ENCODE measurements at regions not wholly inside any gene's neighbourhood (a gene's known extent, or its start where the extent isn't known, plus 50 kb on each side); places are given as distances from the start of the nearest gene placed in this dataset.

DNA sequence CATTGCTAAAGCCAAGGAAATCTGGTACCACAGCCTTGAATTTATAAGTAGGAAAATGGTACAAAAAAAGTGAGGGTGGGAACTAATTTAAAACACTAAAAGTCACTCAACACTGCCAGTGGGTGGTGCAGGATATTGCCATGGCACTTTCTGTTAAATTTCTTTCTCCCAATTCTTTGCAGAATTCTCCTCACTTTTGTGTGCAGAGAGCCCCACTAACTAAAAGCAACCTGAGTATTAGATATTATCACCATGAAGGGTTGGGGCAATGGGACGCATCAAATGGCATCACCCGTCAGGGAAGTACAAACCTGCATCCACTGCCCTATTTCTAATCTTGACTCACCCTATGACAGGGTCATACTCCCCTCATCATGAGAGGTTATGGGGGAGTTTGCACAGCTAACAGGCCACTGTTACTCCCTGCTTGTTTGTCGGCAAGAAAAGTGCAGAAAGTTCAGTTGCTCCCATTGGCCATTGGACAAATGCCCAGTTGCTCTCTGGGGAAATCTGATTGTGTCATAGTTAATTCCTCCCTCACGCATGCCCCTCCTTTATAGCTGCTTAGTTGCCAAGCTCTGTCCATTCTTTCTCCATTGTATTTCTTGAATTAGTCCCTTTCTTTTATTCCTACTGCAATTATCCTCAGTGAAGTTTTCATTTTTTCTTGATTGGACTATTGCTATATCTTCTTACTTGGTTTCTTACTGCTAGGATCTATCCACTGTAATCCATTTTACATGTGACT lies 93.8 kb upstream of the BLID start:
- Histone ChIP-seq H3K27me3 (ENCODE audit: control insufficient read depth in 4 of 4, insufficient read depth in 4 of 4, low read length in 3 of 4) (no peaks in the 10 kb centered on the region), H3K4me3 (ENCODE audit: low read depth in 1 of 3, low read length in 3 of 3) (no peak overlapping the region), H3K9me3 (ENCODE audit: control insufficient read depth in 4 of 4, low read length in 3 of 4) (no peaks in the 10 kb centered on the region), H3K27ac (ENCODE audit: low read depth in 1 of 2, low read length in 2 of 2) (peak overlapping the region; percentile 13 to 30), H3K9ac (ENCODE audit: low read depth in 1 of 2, low read length in 2 of 2) (no peak overlapping the region), H3K36me3 (ENCODE audit: control insufficient read depth in 4 of 4, insufficient read depth in 3 of 4, low read depth in 1 of 4, low read length in 3 of 4) (no peaks in the 10 kb centered on the region), H3K4me1 (ENCODE audit: control insufficient read depth in 4 of 4, insufficient read depth in 4 of 4, low read length in 3 of 4) (peaks cover 3 to 22% (median 13%) of the 10 kb centered on the region in 4 donors)
- WGBS = 48% methylated on average over 4 of the region's 4 CpGs
- TF ChIP-seq, protein P1, sequence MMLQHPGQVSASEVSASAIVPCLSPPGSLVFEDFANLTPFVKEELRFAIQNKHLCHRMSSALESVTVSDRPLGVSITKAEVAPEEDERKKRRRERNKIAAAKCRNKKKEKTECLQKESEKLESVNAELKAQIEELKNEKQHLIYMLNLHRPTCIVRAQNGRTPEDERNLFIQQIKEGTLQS (IDR thresholded peaks at IDR 0.05) = no peak
- TF ChIP-seq, protein P2, sequence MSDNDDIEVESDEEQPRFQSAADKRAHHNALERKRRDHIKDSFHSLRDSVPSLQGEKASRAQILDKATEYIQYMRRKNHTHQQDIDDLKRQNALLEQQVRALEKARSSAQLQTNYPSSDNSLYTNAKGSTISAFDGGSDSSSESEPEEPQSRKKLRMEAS (IDR thresholded peaks at IDR 0.05) = peak; percentile 46
- TF ChIP-seq FOXA2 (IDR thresholded peaks at IDR 0.05) (no peak), YY1 (IDR thresholded peaks at IDR 0.05) (peak; percentile 91), FOXA1 (IDR thresholded peaks at IDR 0.05) (no peak), SP1 (IDR thresholded peaks at IDR 0.05) (no peak), NR2F2 (IDR thresholded peaks at IDR 0.05) (peak; percentile 35), RAD21 (IDR thresholded peaks at IDR 0.05) (no peak), RXRA (IDR thresholded peaks at IDR 0.05) (peak; percentile 36 to 57), JUND (IDR thresholded peaks at IDR 0.05) (peak in 1 of 2 donors; percentile 15), HNF4G (IDR thresholded peaks at IDR 0.05) (no peak), HNF4A (conservative IDR thresholded peaks at IDR 0.05) (peak; percentile 56 to 60)
- no peak for DNase-seq (ENCODE audit: low spot score)

DNA sequence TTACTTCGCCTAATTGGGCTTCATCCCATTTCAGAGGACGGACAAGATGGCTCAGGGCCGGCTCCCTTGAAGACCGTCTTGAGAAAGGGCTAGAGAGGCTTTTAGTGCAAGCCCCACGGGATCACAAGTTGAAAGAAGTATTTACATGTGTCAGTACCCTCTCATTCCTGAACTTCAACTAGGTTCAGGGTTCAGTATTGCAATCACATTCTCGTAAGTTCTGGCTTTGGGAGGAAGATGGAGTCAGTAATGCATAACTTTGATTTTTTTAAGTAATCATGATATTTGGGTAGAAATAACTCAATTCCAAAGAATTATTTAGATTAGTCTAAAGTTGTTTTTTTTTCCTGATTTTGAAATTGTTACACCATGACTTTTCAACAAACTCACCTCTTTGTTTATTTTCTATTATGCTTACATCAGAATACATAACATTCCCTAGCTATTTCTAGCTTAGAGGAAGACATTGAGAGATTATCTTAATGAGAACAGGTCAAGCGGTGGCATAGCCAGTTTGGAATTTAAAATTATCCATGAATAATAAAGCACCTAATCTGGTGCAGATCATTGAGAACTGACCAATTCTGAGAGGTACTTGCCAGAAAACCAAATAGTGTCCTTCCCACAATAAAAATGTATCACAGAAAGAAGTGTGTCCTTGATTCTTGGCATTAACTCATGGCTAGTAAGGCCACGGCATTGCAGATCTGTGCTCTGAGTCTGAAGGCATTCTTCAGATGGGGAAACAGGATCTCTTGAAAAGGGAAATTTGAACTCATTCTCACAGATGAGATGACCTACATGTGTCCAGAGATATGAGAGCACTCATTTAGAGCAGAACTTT lies 92.1 kb upstream of the BLID start:
- no peak overlapping the region for H3K9ac ChIP-seq (ENCODE audit: low read depth in 1 of 2, low read length in 2 of 2)
- TF ChIP-seq YY1 (IDR thresholded peaks at IDR 0.05) (peak; percentile 79), FOXA2 (IDR thresholded peaks at IDR 0.05) (peak; percentile 18), EGR1 (IDR thresholded peaks at IDR 0.05; ENCODE audit: low read depth in 2 of 2) (no peak), HNF4G (IDR thresholded peaks at IDR 0.05) (peak; percentile 32), HNF4A (conservative IDR thresholded peaks at IDR 0.05) (peak; percentile 89 to 96), GABPA (IDR thresholded peaks at IDR 0.05 in 1 of 2, conservative IDR thresholded peaks at IDR 0.05 in 1 of 2) (no peak), NR2F2 (IDR thresholded peaks at IDR 0.05) (peak; percentile 42), RXRA (IDR thresholded peaks at IDR 0.05) (peak; percentile 50 to 81), FOXA1 (IDR thresholded peaks at IDR 0.05) (no peak), SP1 (IDR thresholded peaks at IDR 0.05) (peak; percentile 53), JUND (IDR thresholded peaks at IDR 0.05) (peak in 1 of 2 donors; percentile 64), RAD21 (IDR thresholded peaks at IDR 0.05) (no peak), TAF1 (conservative IDR thresholded peaks at IDR 0.05) (no peak)
- TF ChIP-seq, protein P1 (IDR thresholded peaks at IDR 0.05) = no peak
- TF ChIP-seq, protein P3, sequence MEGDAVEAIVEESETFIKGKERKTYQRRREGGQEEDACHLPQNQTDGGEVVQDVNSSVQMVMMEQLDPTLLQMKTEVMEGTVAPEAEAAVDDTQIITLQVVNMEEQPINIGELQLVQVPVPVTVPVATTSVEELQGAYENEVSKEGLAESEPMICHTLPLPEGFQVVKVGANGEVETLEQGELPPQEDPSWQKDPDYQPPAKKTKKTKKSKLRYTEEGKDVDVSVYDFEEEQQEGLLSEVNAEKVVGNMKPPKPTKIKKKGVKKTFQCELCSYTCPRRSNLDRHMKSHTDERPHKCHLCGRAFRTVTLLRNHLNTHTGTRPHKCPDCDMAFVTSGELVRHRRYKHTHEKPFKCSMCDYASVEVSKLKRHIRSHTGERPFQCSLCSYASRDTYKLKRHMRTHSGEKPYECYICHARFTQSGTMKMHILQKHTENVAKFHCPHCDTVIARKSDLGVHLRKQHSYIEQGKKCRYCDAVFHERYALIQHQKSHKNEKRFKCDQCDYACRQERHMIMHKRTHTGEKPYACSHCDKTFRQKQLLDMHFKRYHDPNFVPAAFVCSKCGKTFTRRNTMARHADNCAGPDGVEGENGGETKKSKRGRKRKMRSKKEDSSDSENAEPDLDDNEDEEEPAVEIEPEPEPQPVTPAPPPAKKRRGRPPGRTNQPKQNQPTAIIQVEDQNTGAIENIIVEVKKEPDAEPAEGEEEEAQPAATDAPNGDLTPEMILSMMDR (IDR thresholded peaks at IDR 0.05; ENCODE audit: low read depth, low read length, missing input control) = no peak
- TF ChIP-seq, protein P2 (IDR thresholded peaks at IDR 0.05) = peak; percentile 60
- TF ChIP-seq, protein P4, sequence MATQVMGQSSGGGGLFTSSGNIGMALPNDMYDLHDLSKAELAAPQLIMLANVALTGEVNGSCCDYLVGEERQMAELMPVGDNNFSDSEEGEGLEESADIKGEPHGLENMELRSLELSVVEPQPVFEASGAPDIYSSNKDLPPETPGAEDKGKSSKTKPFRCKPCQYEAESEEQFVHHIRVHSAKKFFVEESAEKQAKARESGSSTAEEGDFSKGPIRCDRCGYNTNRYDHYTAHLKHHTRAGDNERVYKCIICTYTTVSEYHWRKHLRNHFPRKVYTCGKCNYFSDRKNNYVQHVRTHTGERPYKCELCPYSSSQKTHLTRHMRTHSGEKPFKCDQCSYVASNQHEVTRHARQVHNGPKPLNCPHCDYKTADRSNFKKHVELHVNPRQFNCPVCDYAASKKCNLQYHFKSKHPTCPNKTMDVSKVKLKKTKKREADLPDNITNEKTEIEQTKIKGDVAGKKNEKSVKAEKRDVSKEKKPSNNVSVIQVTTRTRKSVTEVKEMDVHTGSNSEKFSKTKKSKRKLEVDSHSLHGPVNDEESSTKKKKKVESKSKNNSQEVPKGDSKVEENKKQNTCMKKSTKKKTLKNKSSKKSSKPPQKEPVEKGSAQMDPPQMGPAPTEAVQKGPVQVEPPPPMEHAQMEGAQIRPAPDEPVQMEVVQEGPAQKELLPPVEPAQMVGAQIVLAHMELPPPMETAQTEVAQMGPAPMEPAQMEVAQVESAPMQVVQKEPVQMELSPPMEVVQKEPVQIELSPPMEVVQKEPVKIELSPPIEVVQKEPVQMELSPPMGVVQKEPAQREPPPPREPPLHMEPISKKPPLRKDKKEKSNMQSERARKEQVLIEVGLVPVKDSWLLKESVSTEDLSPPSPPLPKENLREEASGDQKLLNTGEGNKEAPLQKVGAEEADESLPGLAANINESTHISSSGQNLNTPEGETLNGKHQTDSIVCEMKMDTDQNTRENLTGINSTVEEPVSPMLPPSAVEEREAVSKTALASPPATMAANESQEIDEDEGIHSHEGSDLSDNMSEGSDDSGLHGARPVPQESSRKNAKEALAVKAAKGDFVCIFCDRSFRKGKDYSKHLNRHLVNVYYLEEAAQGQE (IDR thresholded peaks at IDR 0.05) = peak; percentile 42
- TF ChIP-seq, protein P5, sequence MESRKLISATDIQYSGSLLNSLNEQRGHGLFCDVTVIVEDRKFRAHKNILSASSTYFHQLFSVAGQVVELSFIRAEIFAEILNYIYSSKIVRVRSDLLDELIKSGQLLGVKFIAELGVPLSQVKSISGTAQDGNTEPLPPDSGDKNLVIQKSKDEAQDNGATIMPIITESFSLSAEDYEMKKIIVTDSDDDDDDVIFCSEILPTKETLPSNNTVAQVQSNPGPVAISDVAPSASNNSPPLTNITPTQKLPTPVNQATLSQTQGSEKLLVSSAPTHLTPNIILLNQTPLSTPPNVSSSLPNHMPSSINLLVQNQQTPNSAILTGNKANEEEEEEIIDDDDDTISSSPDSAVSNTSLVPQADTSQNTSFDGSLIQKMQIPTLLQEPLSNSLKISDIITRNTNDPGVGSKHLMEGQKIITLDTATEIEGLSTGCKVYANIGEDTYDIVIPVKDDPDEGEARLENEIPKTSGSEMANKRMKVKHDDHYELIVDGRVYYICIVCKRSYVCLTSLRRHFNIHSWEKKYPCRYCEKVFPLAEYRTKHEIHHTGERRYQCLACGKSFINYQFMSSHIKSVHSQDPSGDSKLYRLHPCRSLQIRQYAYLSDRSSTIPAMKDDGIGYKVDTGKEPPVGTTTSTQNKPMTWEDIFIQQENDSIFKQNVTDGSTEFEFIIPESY (IDR thresholded peaks at IDR 0.05) = peak; percentile 76
- 59% methylated on average over 8 of the region's 8 CpGs for WGBS
- H3K9me3 ChIP-seq (ENCODE audit: control insufficient read depth in 4 of 4, low read length in 3 of 4) = no peaks in the 10 kb centered on the region
- no peak for DNase-seq (ENCODE audit: low spot score)
- peak overlapping the region; percentile 57 to 74 for H3K27ac ChIP-seq (ENCODE audit: low read depth in 1 of 2, low read length in 2 of 2)
- H3K4me3 ChIP-seq (ENCODE audit: low read depth in 1 of 3, low read length in 3 of 3) = no peak overlapping the region
- no peaks in the 10 kb centered on the region for H3K36me3 ChIP-seq (ENCODE audit: control insufficient read depth in 4 of 4, insufficient read depth in 3 of 4, low read depth in 1 of 4, low read length in 3 of 4)
- no peaks in the 10 kb centered on the region for H3K27me3 ChIP-seq (ENCODE audit: control insufficient read depth in 4 of 4, insufficient read depth in 4 of 4, low read length in 3 of 4)
- peaks cover 3 to 23% (median 13%) of the 10 kb centered on the region in 4 donors for H3K4me1 ChIP-seq (ENCODE audit: control insufficient read depth in 4 of 4, insufficient read depth in 4 of 4, low read length in 3 of 4)
